ENCODE measurements at regions not wholly inside any gene's neighbourhood (a gene's known extent, or its start where the extent isn't known, plus 50 kb on each side); places are given as distances from the start of the nearest gene placed in this dataset.
A peak's percentile ranks its signal among the peaks of the same experiment; 100 is the strongest.
"Not testable (repeated sequence)": the region's sequence is repeated elsewhere in the genome, so short reads cannot be mapped to it uniquely, and the experiment has no call there.

DNA sequence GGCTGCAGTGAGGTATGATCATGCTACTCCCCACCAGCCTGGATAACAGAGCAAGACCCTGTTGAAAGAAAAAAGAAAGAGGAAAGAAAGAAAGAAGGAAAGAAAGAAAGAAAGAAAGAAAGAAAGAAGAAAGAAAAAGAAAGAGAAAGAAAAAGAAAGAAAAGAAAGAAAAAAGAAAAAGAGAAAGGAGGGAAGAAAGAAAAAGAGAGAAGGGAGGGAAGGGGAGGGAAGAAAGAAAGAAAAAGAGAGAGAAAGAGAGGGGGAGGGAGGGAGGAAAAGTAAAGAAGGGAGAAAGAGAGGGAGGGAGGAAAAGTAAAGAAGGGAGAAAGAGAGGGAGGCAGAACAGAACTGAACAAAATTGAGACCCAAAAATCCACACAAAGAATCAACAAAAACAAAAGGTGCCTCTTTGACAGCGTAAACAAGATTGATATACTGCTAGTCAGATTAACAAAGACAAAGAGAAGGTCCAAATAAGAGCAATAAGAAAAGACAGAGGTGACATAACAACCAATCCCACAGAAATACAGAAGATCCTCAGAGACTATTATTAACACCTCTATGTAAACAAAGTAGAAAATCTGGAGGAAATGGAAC lies 293.9 kb upstream of the AMIGO2 start:
- DNase-seq (ENCODE audit: low spot score): no peak

DNA sequence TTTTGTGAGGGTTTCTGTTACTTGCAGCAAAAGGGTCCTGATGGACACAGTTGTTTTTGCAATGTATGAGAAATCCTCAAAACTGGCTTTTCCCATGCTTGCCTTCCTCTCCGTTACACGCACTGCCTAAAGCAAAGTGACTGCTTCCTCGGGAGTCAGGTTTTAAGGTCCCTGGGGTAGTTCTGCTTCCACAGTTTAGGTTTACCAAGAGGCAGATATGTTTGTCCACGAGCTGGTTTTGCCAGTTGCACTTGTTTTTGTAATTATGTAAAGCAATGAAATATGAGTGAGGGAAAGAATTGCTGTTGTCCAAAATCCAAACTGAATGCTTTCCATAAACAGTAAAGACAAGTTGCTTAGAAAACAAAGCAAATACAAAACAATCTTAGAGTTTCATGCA lies 290.7 kb upstream of the AMIGO2 start:
- DNase-seq (ENCODE audit: low spot score): no peak

DNA sequence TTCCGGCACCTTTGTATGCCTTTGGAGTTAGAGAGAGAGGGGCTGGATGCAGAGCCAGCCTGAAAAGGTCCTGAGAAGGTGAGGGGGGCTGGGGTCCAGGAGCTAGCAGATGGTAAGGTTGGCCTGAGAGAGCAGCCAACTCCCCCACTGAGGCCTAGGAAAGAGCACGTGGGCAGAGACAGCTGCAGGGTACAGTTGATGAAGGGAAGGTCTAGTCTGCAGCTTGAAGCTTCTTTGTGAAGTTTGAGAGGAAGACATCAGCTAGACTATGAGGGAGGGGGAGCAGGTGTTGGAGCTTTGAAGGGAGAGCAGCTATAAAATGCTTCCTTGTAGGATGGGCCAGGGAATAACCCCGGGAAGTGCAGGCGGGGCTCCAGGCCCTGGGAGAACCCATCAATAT lies 289.3 kb upstream of the AMIGO2 start:
- no peak for DNase-seq (ENCODE audit: low spot score)

DNA sequence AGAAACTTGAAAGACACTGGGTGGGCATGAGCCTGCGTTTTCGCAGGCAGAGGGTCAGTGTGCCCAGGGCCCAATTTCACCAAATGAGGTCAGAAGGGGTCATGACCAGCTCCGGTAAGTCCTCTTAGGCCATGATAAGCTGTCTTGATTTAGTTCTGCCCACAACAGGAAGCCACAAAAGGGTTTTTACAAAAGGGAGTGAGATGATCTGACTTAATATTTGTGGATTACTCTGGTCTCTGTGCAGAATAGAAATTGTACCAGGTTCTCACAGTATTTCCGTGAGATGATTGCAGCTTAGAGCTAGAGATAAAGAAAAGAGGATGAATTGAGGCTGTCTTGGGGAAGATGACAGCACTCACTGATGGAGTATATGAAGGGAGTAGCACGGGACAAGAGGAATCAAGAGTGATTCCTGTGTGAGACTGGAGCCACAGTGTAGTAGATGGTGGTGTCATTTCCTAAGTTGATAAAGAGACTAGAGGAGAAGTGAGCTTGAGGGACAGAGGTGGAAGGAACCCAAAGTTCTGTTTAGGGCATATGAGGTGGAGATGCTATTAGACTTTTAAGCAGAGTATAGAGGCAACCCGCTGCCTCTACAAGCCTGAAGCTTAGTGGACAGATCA lies 288.3 kb upstream of the AMIGO2 start:
- DNase-seq (ENCODE audit: low spot score): no peak

DNA sequence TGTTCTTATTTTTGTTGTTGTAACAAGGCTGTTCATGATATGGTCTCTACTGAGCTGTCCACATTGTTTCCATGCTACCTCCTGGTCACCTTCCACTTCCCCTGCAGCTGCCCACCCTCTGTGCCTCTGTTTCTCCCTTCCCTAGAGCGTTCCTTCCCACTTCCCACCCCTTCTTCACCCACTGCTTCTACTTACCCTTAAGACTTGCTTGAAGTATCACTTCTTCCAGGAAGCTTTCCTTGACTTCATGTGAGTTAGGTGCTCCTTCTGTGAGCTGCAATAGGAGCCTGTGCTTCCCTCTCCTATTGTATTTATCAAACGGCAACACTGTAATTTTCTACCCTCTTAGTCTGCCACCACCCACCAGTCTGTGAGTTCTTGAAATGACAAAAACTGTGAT lies 286.8 kb upstream of the AMIGO2 start:
- DNase-seq (ENCODE audit: low spot score): no peak

DNA sequence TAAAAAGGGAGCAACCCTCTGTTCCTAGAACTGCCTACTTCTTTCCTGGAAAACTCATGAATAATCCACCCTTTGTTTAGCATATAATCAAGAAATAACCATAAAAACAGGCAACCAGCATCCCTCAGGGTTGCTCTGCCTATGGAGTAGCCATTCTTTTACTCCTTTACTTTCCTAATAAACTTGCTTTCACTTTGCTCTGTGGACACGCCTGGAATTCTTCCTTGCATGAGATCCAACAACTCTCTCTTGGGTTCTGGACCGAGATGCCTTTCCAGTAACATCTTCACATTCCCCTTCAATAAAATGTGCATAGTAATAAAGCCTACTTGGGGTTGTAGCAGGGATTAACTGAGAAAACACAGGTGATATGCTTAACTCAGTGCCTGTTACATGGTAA lies 286.4 kb upstream of the AMIGO2 start:
- DNase-seq (ENCODE audit: low spot score): no peak

DNA sequence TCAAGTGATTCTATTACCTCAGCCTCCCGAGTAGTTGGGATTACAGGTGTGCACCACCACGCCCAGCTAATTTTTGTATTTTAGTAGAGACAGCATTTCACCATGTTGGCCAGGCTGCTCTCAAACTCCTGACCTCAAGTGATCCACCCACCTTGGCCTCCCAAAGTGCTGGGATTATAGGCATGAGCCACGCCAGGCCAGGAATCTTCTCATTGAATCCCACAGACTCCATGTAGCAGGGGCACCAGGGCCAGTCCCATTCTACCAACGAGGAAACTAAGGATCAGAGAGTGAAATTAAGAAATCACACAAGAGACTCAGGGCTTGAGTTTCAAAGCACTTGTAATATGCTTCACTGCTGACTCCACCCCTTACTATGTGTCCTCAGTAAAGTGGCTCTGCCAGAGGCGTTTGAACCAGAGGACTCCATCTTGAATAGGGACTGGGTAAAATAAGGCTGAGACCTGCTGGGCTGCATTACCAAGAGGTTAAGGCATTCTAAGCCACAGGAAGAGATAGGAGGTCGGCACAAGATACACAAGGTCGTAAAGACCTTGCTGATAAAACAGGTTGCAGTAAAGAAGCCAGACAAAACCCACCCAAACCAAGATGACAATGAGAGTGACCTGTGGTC lies 285.8 kb upstream of the AMIGO2 start:
- not testable (repeated sequence) for DNase-seq (ENCODE audit: low spot score)

DNA sequence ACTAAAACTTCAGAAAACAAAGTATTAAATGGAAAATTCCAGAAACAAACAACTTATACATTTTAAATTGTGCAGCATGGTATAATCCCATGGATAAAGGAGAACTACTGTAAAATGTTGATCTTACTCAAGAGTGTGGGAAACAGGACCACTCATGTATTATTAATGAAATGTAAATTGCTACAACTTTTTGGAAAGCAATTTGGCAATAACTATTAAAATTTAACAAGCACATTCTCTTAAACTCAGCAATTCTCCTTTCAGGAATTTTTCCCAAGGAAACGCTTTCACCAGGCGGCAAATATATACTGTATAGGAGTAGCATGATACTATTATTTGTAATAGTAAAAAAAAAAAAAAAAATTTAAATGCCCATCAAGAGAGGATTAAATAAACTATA lies 284.5 kb upstream of the AMIGO2 start:
- DNase-seq (ENCODE audit: low spot score): no peak

DNA sequence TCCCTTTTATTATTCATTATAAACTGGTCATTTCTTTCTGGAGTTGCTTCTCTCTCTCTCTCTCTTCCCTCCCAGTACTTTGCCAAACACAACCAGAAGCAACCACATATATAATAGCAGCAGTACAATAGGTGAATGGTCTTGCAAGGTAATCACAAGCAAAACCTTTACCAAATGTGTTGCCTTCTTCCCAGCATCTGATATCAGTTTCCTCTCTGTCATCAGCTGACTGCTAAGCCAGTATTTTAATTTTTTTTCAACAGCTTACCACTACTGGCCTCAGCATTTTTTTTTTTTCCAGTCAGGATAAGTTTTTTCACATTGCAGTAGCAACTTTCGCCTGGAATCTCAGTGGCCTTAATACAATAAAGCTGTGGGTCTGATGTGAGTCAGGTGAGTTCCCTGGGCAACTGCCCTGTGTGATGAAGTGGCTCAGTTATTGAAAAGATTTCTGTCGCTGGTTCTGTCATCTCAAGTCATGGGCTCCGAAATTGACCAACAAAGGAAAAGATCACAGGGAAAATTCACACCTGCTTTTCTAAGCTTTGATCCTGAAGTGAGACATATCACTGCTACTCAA lies 282.5 kb upstream of the AMIGO2 start:
- no peak for DNase-seq (ENCODE audit: low spot score)

DNA sequence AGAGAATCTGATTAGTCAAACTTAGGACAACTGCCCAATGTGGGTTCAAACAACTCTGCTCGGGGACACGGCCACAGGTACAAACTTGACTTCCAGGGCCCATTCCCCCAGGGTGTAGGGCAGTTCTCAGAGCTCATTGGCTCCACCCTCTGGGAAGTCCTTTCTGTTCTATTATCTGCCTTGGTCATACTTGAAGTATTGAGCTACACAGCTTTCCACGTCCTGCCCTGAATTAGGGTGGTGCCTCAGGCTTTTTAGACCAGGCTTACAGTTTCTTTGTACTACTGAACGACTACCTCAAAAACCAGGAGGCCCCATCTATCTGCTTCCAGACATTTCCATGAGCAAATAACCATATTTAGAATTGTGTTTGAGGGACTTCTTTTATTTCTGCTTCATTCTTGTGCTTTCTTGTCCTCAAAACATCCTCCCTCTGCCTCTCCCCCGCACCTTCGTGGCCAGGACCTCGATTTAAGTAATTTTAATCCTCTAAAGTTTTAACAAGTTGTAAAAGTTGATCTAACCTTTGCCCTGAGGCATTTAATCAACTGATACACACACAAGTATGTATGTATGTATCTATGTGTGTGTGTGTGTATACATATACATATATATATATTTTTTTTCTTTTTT lies 281.7 kb upstream of the AMIGO2 start:
- peak; percentile 54 for DNase-seq (ENCODE audit: low spot score)

DNA sequence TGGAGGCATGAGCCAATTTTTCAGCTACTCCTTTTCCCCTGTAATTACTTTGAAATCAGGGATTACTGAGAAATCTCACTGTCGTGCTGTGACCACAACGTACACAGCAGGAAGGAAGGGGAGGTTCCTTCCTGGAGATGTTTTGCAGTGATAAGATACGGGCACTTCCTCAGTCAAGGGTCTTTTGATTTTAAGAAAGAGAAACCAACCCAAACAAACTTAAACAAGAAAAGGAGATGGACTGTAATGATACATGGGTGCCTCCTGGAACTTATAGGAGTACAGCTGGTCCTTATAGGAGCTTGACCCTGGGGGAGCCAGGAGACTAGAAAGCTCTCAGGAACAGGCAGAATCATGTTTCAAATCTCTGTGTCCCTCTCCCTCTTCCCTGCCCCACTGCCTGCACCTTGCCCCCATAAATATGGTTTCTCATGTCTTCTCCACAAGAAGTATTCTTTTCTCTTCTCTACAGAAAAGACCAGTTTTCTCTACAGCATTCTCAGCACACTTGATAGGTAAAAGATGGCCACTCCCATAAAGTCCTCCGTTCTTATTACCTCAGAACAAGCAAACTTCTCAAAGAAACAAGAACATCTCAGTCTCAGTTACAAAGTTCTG lies 281.1 kb upstream of the AMIGO2 start:
- peak; percentile 25 for DNase-seq (ENCODE audit: low spot score)

DNA sequence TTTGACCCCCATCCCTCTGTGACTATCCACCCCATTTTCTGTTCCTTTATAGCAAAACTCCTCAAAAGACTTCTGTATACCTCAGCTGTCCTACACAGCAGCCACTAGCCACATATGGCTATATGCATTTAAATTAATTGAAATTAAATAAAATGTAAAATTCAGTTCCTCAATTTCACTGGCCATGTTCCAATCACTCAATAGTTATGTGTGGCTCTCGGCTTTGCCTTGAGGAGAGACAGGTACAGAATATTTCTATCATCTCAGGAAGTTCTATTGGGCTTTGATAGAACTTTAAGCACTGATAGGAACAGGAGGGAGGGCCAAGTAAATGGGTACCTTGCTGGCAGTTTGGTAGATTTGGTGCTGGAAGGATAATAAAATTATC lies 280.3 kb upstream of the AMIGO2 start:
- no peak for DNase-seq (ENCODE audit: low spot score)

DNA sequence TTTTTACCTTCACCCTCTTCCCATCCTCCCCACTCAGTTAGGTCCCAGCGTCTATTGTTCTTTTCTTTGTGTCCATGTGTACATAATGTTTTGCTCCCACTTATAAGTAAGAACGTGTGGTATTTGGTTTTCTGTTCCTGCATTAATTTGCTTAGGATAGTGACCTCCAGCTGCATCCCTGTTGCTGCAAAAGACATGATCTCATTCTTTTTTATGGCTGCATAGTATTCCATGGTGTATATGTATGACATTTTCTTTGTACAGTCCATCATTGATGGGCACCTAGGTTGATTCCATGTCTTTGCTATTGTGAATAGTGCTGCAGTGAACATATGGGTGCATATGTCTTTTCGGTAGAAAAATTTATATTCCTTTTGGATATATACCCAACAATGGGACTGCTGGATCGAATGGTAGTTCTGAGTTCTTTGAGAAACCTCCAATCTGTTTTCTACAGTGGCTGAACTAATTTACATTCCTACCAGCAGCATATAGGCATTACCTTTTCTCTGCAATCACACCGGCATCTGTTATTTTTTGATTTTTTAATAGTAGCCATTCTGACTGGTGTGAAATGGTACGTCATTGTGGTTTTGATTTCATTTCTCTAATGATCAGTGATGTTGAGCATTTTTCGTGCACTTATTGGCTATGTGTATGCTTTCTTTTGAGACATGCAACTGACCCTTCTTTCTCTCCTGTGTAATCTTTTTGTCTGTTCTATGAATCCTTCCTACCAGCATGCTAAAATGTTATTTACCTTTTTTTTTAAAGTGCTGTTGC lies 279.7 kb upstream of the AMIGO2 start:
- DNase-seq (ENCODE audit: low spot score): no peak

DNA sequence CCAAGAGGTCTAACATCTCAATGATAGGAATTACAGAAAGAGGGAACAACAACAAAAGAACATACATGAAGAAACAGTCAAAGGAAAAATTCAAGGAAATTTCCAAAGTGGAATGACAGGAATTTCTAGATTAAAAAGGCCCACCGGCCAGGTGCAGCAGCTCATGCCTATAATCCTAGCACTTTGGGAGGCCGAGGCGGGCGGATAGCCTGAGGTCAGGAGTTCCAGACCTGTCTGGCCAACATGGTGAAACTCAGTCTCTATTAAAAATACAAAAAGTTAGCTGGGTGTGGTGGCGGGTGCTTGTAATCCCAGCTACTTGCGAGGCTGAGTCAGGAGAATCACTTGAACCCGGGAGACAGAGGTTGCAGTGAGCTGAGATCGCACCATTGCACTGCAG lies 277.2 kb upstream of the AMIGO2 start:
- DNase-seq (ENCODE audit: low spot score): not testable (repeated sequence)

DNA sequence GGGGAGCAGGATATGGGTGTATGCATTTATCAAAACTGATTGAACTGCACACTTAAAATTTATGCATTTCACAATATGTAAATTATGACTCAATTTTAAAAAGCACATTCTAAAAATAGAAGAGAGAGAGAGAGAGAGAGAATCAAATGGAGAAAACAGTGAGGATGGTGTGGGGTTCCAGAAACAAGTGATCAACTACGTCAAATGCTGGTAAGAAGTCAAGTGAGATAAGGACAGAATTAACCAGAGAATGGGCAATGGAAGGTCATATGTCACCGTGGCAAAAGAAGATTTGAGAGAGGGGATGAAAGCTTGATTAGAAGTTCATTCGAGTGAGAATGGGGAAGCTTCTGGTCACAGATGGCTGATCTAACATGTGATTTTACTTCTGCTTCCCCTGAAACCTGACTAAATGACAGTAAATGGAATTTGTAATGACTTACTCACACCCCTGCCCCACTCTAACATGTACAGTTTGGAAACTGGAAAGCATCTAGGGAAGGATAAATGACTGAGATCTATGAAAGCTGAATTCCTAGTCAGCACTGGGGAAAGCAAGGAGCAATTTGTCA lies 276.5 kb upstream of the AMIGO2 start:
- peak; percentile 79 for DNase-seq (ENCODE audit: low spot score)

DNA sequence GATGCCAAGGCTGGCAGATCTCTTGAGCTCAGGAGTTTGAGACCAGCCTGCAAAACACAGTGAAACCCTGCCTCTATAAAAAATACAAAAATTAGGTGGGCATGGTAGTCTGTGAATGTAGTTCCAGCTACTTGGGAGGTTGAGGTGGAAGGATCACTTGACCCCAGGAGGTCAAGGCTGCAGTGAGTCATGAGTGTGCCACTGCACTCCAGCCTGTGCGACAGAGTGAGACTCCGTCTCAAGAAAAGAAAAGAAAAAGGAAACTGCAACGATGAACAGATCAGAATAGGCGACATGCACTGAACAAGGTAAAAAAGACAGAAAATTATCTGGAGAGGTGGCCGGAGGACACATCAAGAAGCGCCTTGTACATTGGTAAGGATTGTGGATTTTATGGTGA lies 273.7 kb upstream of the AMIGO2 start:
- no peak for DNase-seq (ENCODE audit: low spot score)

DNA sequence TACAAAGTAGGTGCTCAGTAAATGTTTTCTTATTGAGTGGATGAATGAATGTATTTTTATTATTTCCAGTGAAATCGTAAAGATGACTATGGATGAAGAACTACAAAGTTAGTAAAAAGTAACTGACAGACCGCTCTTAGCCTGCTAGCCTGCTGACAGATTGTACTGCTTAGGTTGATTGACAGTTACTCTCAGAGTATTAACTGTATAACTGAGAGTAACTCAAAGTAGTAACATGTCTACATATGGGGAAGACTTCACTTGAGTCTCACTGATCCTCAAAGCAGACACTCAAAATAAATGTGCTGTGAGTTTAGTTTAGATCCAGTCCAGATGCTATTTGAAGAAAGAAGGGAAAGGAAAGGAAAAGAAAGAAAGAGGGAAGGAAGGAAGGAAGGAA lies 272.3 kb upstream of the AMIGO2 start:
- no peak for DNase-seq (ENCODE audit: low spot score)

DNA sequence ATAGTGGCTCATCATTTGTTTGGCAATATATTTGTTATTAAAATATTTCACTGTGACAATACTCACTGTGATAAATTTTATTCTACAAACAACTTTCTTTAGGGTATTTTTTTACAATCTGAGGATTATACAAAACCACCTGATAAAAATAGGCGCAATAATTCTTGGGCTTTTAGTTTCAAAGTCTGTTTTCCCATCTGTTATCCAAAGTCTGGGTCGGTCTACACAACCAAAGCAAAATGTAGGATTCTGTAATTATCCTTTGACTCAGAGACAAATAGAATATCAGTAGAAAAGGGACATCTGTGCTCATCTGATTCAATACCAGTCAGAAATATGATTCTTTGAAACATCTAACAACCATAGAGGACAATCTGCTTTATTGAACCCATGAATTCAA lies 271.8 kb upstream of the AMIGO2 start:
- no peak for DNase-seq (ENCODE audit: low spot score)

DNA sequence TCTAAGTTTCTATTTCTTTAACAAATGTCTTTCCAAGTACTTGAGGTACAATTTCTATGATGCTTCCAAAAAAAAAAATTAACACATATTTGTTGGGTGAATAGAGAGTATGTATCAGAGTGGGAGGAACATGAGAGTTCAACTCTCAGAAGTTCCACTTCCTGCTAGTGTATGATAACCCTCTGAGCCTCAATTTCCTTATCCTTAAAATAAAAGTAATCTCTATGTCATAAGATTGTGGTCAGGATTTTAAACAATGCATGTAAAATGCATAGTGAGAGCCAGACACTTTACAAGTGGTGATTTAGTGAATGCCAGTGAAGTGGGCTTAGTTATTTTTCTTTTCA lies 270.3 kb upstream of the AMIGO2 start:
- DNase-seq (ENCODE audit: low spot score): no peak

DNA sequence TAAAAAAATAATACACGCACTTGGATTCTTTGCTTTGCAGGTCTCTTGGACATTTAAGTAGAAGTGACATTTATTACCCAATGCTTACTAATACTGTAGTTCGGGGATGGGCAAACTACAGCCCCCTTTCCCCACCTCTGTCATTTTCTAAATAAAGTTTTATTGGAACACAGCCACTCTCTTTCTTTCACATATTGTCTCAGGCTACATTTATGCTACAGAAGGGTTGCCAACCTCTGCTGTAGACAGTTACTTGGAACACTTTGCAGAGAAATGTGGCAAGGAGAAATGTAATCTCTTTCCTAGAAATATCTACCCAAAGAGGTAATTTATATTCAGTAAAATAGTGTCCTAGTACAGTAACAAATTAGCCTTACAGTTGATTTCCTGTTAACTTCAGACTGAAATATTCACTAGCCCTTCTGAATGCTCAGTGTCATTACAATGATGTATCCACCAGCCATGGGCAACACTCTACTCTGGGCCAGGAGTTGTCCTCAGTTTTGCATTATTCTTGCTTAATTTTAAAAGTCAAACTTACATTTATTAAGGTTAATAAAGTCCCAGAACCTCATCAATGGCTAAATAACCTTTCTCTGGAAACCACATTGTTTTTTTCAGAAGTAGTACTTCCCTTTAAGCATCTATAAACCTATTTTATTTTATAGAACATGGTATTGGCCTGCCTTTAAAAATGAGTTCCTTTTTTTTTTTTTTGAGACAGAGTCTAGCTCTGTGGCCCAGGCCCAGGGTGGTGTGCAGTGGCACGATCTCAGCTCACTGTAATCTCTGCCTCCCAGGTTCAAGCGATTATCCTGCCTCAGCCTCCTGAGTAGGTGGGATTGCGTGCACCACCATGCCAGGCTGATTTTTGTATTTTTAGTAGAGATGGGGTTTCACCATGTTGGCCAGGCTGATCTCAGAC lies 269.6 kb upstream of the AMIGO2 start:
- no peak for DNase-seq (ENCODE audit: low spot score)

Measured in NAMALWA (cell line).